ENCODE measurements at regions not wholly inside any gene's neighbourhood (a gene's known extent, or its start where the extent isn't known, plus 50 kb on each side); places are given as distances from the start of the nearest gene placed in this dataset.

GRCh38 chr12:107144441-107144840 lies 51.1 kb upstream of the CRY1 start:
- H3K27ac Mint-ChIP-seq: no peak overlapping the region
- H3K27me3 Mint-ChIP-seq: no peaks in the 10 kb centered on the region
- H3K4me3 Mint-ChIP-seq: no peak overlapping the region
- H3K9me3 Mint-ChIP-seq: no peaks in the 10 kb centered on the region
- H3K4me1 Mint-ChIP-seq: no peaks in the 10 kb centered on the region
- no peaks in the 10 kb centered on the region for H3K36me3 Mint-ChIP-seq
- DNase-seq: no peak

- H3K9me3 Mint-ChIP-seq: no peaks in the 10 kb centered on the region
- H3K36me3 Mint-ChIP-seq: no peaks in the 10 kb centered on the region
- no peak overlapping the region for H3K4me3 Mint-ChIP-seq
- no peak for DNase-seq
- H3K27ac Mint-ChIP-seq: no peak overlapping the region
- H3K4me1 Mint-ChIP-seq: no peaks in the 10 kb centered on the region
- H3K27me3 Mint-ChIP-seq: no peaks in the 10 kb centered on the region
These were observed 51.6 kb upstream of the CRY1 start for GRCh38 chr12:107144990-107145389.

- H3K27ac Mint-ChIP-seq: no peak overlapping the region
- H3K4me1 Mint-ChIP-seq: no peaks in the 10 kb centered on the region
- H3K9me3 Mint-ChIP-seq: no peaks in the 10 kb centered on the region
- DNase-seq: no peak
- no peaks in the 10 kb centered on the region for H3K27me3 Mint-ChIP-seq
- H3K36me3 Mint-ChIP-seq: no peaks in the 10 kb centered on the region
- H3K4me3 Mint-ChIP-seq: no peak overlapping the region
These were observed 52.0 kb upstream of the CRY1 start for GRCh38 chr12:107145397-107145796.

GRCh38 chr12:107148107-107148506 lies 54.8 kb upstream of the CRY1 start:
- Mint-ChIP-seq H3K27me3 (no peaks in the 10 kb centered on the region), H3K36me3 (no peaks in the 10 kb centered on the region), H3K27ac (no peak overlapping the region), H3K9me3 (no peaks in the 10 kb centered on the region), H3K4me3 (no peak overlapping the region), H3K4me1 (no peaks in the 10 kb centered on the region)
- no peak for DNase-seq

- Mint-ChIP-seq H3K4me1 (no peaks in the 10 kb centered on the region), H3K36me3 (no peaks in the 10 kb centered on the region), H3K9me3 (no peaks in the 10 kb centered on the region), H3K27ac (no peak overlapping the region), H3K27me3 (no peaks in the 10 kb centered on the region), H3K4me3 (no peak overlapping the region)
- no peak for DNase-seq
These were observed 59.0 kb upstream of the CRY1 start for GRCh38 chr12:107152315-107152714.

GRCh38 chr12:107159384-107159900 lies 66.1 kb upstream of the CRY1 start:
- no peaks in the 10 kb centered on the region for H3K36me3 Mint-ChIP-seq
- no peak overlapping the region for H3K27ac Mint-ChIP-seq
- no peak overlapping the region for H3K4me3 Mint-ChIP-seq
- no peak for DNase-seq
- H3K27me3 Mint-ChIP-seq: peaks cover 35% of the 10 kb centered on the region
- H3K9me3 Mint-ChIP-seq: no peaks in the 10 kb centered on the region
- peaks cover 1% of the 10 kb centered on the region for H3K4me1 Mint-ChIP-seq

GRCh38 chr12:107163413-107163812 lies 70.1 kb upstream of the CRY1 start:
- Mint-ChIP-seq H3K9me3 (no peaks in the 10 kb centered on the region), H3K4me3 (no peak overlapping the region), H3K27ac (no peak overlapping the region), H3K27me3 (peaks cover 30% of the 10 kb centered on the region), H3K36me3 (no peaks in the 10 kb centered on the region), H3K4me1 (peaks cover 1% of the 10 kb centered on the region)
- no peak for DNase-seq

GRCh38 chr12:107164392-107164791 lies 71.0 kb upstream of the CRY1 start:
- Mint-ChIP-seq H3K4me3 (no peak overlapping the region), H3K27me3 (peaks cover 25% of the 10 kb centered on the region), H3K36me3 (no peaks in the 10 kb centered on the region), H3K27ac (no peak overlapping the region), H3K4me1 (peaks cover 1% of the 10 kb centered on the region), H3K9me3 (no peaks in the 10 kb centered on the region)
- no peak for DNase-seq

GRCh38 chr12:107165581-107165980 lies 72.2 kb upstream of the CRY1 start:
- Mint-ChIP-seq H3K4me3 (no peak overlapping the region), H3K9me3 (no peaks in the 10 kb centered on the region), H3K27ac (no peak overlapping the region), H3K36me3 (no peaks in the 10 kb centered on the region), H3K4me1 (peaks cover 1% of the 10 kb centered on the region), H3K27me3 (peaks cover 21% of the 10 kb centered on the region)
- DNase-seq: no peak

- DNase-seq: no peak
- Mint-ChIP-seq H3K36me3 (no peaks in the 10 kb centered on the region), H3K9me3 (no peaks in the 10 kb centered on the region), H3K4me1 (no peaks in the 10 kb centered on the region), H3K4me3 (no peak overlapping the region), H3K27me3 (peaks cover 4% of the 10 kb centered on the region), H3K27ac (no peak overlapping the region)
These were observed 74.4 kb upstream of the CRY1 start for GRCh38 chr12:107167756-107168155.

GRCh38 chr12:107169200-107169599 lies 75.9 kb upstream of the CRY1 start:
- Mint-ChIP-seq H3K36me3 (no peaks in the 10 kb centered on the region), H3K4me1 (no peaks in the 10 kb centered on the region), H3K27me3 (no peaks in the 10 kb centered on the region), H3K4me3 (no peak overlapping the region), H3K9me3 (no peaks in the 10 kb centered on the region), H3K27ac (no peak overlapping the region)
- no peak for DNase-seq

- Mint-ChIP-seq H3K4me1 (peaks cover 13% of the 10 kb centered on the region), H3K9me3 (no peaks in the 10 kb centered on the region), H3K27ac (no peak overlapping the region), H3K36me3 (no peaks in the 10 kb centered on the region), H3K4me3 (no peak overlapping the region), H3K27me3 (no peaks in the 10 kb centered on the region)
- DNase-seq: no peak
These were observed 85.4 kb upstream of the CRY1 start for GRCh38 chr12:107178776-107179175.

- Mint-ChIP-seq H3K9me3 (no peaks in the 10 kb centered on the region), H3K36me3 (no peaks in the 10 kb centered on the region), H3K27ac (no peak overlapping the region), H3K4me3 (no peak overlapping the region), H3K27me3 (peaks cover 3% of the 10 kb centered on the region), H3K4me1 (peaks cover 13% of the 10 kb centered on the region)
- no peak for DNase-seq
These were observed 86.5 kb upstream of the CRY1 start for GRCh38 chr12:107179871-107180270.

GRCh38 chr12:107180272-107180671 lies 86.9 kb upstream of the CRY1 start:
- Mint-ChIP-seq H3K27me3 (peaks cover 3% of the 10 kb centered on the region), H3K27ac (no peak overlapping the region), H3K4me1 (peaks cover 13% of the 10 kb centered on the region), H3K4me3 (no peak overlapping the region), H3K36me3 (no peaks in the 10 kb centered on the region), H3K9me3 (no peaks in the 10 kb centered on the region)
- no peak for DNase-seq

GRCh38 chr12:107184359-107184930 lies 91.1 kb upstream of the CRY1 start:
- Mint-ChIP-seq H3K4me3 (no peak overlapping the region), H3K9me3 (no peaks in the 10 kb centered on the region), H3K27ac (no peak overlapping the region), H3K27me3 (peaks cover 6% of the 10 kb centered on the region), H3K36me3 (no peaks in the 10 kb centered on the region), H3K4me1 (peaks cover 4% of the 10 kb centered on the region)
- no peak for DNase-seq

GRCh38 chr12:107196681-107197080 lies 103.3 kb upstream of the CRY1 start:
- H3K36me3 Mint-ChIP-seq: no peaks in the 10 kb centered on the region
- no peak for DNase-seq
- no peak overlapping the region for H3K4me3 Mint-ChIP-seq
- H3K27ac Mint-ChIP-seq: no peak overlapping the region
- no peaks in the 10 kb centered on the region for H3K4me1 Mint-ChIP-seq
- peaks cover 3% of the 10 kb centered on the region for H3K9me3 Mint-ChIP-seq
- peaks cover 4% of the 10 kb centered on the region for H3K27me3 Mint-ChIP-seq
